Bone marrow (tissue), 2 donors: ENCODE measurements at regions not wholly inside any gene's neighbourhood (a gene's known extent, or its start where the extent isn't known, plus 50 kb on each side); places are given as distances from the start of the nearest gene placed in this dataset.
"Not testable (repeated sequence)": the region's sequence is repeated elsewhere in the genome, so short reads cannot be mapped to it uniquely, and the experiment has no call there.

Source experiments
- DNase-seq, 2 donors: peaks; one replicate each; lab custom pipeline; 2025; lab: John Stamatoyannopoulos, UW

DNA sequence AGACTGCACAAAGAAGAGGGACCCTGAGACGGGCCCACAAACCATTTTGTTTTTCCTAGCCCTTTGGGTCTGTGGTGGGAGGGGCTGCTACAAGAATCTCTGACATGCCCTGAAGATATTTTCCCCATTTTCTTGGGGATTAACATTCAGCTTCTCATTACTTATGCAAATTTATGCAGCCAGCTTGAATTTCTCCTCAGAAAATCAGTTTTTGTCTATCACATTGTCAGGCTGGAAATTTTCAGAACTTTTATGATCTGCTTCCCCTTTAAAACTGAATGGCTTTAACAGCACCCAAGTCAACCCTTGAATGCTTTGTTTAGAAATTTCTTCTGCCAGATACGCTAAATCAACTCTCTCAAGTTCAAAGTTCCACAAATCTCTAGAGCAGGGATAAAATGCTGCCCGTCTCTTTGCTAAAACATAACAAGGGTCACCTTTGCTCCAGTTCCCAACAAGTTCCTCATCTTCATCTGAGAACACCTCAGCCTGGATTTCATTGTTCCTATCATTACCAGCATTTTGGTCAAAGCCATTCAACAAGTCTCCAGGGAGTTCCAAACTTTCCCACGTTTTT lies 560.0 kb upstream of the KCND2 start:
- no peak for DNase-seq

- no peak for DNase-seq
These were observed 559.4 kb upstream of the KCND2 start for GRCh38 chr7:119713606-119714005.

DNA sequence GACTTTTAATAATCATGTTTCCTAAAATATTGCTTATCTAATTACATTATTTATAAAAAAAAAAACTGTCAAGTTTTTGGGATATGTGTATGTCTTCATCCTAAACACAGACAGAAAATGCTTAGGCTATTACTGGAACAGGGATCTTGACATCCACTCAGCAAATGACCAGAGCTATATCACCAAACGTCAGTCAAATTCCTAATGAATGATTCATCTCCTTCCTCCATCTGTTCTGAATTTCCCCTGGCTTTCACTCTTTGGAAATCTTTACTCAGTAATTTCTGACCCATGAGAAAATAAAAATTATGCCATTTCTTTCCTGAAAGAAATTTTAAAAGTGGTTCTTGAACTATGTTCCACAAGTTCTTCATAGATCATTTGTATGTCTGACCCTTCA lies 552.4 kb upstream of the KCND2 start:
- DNase-seq: no peak

DNA sequence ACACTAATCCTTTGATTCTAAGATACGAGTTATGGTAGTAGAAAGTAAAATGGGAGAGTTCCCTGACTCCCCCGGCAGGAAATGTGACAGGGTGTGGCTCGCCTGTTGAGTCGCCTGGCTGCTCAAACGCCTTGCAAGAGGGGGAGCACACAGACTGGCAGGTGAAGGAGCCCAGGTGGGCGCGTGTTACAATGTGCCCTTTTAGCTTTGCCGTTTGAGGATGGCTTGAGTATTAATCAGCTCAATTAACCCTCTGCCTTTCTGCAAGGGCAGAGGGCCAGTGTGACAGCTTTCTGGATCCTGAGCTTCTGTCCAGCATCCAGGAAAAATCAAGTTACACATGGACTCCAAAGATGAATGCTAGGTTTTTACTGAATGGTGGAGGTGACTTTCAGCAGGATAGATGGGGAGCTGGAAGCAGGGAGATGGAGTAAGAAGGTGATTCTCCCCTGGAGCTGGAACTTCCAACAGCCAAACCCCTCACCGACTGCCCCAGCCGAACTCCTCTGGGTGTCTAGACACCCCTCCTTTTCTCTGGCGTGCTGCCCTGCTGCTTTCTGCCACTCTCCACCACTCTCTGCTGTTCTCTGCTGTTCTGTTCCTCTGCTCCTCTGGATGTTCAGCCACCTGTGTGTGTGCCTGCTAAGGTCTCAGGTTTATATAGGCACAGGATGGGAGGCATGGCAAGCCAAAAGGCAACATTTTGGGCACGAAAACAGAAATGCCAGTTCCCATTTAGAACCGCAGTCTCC lies 548.8 kb upstream of the KCND2 start:
- no peak for DNase-seq

GRCh38 chr7:119733127-119733879 lies 539.7 kb upstream of the KCND2 start:
- DNase-seq: no peak

DNA sequence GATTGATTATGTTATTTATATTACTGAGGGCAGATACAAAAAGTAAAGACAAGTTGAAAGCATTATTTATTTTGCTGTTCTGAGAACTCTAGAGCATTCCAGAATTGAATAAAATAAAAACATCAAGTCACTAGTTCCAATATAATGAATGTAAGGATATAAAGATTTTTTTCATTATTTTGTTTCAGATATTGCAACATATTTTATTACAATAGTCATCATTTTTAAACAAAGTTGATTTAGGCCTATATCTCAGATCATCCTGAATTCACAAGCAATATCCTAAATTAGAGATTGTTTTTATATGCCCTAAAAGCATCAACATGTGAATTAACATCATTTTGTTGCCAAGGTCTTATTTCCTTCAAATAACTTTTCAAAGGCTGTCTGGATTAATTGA lies 535.6 kb upstream of the KCND2 start:
- DNase-seq: no peak

DNA sequence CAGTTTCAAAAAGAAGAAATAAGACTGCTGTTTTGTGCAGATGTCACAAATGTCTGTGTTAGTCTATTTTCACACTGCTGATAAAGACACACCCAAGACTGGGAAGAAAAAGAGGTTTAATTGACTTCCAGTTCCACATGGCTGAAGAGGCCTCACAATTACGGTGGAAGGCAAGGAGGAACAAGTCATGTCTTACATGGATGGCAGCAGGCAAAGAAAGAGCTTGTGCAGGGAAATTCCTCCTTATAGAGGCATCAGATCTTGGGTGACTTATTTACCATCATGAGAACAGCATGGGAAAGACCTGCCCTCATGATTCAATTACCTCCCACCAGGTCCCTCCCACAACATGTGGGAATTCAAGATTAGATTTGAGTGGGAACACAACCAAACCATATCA lies 527.7 kb upstream of the KCND2 start:
- not testable (repeated sequence) for DNase-seq

- no peak for DNase-seq
These were observed 524.6 kb upstream of the KCND2 start for GRCh38 chr7:119748251-119748860.

GRCh38 chr7:119748991-119749390 lies 524.0 kb upstream of the KCND2 start:
- DNase-seq: no peak

DNA sequence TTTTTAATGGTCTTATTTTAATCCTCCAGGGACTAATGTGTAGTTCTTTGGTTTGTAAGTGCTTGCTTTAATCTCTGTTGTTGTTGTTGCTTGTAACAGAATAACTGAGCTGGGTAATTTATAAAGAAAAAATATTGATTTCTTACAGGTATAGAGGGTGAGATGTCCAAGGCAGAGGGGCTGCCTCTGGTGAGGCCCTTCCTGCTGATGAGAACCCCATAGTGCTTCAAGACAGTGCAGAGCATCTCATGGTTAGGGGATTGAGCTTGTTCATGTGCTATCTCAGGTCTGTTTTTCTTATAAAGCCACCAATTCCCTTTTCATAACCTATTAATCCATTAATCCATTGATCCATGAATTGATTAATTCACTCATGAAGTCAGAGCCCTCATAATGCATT lies 516.3 kb upstream of the KCND2 start:
- DNase-seq: no peak

GRCh38 chr7:119758254-119758653 lies 514.7 kb upstream of the KCND2 start:
- DNase-seq: no peak

- DNase-seq: no peak
These were observed 511.2 kb upstream of the KCND2 start for GRCh38 chr7:119761776-119762175.

DNA sequence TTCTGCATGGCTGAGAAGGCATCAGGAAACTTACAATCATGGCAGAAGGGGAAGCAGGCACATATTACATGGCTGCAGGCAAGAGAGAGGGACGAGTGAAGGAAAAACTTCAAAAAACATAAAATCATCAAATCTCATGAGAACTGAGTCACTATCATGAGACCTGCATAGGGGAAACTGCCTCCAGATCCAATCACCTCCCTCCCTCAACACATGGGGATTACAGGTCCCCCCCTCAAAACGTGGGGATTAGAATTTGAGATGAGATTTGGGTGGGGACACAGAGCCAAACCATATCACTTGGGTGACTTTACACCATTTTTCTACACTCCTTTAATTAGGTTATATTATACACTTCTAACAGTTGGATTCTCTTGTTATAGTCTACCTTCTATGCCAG lies 490.7 kb upstream of the KCND2 start:
- no peak for DNase-seq

- DNase-seq: no peak
These were observed 489.2 kb upstream of the KCND2 start for GRCh38 chr7:119783799-119784198.

DNA sequence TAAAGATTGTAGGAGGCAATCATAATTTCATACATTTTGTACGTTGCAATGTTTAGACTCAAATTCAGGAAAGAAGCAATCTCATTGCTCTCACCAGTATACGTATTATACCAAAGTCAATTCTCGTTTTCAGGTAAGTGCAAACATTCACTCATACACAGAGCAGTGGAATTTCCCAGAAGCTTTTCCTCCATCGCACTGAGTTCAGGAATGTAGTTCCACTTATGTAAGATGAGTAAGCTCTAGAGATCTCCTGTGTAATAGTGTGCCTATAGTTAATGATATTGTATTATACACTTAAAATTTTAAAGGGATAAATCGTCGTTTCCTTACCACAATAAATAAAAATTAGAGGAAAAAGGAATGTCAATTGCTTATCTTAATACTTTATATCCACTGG lies 470.8 kb upstream of the KCND2 start:
- no peak for DNase-seq

- no peak for DNase-seq
These were observed 447.8 kb upstream of the KCND2 start for GRCh38 chr7:119825091-119825655.

- DNase-seq: no peak
These were observed 446.4 kb upstream of the KCND2 start for GRCh38 chr7:119826547-119826946.

DNA sequence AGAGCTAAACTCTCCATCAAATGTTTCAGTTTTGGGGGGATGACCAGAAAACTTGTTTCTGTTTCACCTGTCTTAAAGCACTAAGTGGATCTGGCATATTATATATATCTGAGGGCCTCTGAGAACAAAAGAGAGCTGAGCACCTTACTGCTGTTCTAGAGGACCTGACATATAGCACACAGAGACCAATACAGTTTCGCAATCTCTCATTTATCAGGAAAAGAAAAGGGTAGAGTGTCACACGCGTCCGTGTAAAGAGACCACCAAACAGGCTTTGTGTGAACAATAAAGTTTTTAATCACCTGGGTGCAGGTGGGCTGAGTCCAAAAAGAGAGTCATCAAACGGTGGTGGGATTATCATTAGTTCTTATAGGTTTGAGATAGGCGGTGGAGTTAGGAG lies 434.5 kb upstream of the KCND2 start:
- no peak for DNase-seq

DNA sequence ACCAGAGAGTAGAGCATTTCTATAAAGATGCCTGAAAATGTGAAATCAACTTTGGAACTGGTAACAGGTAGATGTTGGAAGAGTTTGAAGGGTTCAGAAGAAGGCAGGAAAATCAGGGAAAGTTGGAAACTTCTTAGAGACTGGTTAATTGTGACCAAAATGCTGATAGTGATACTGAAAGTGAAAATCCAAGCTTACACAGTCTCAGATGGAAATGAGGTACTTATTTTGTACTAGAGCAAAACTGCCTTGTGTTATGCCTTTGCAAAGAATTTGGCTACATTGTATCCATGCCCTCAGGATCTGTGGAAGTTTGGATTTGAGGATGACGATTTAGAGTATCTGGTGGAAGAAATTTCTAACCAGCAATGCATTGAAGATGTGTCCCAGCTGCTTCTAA lies 430.6 kb upstream of the KCND2 start:
- no peak for DNase-seq

- DNase-seq: no peak
These were observed 430.2 kb upstream of the KCND2 start for GRCh38 chr7:119842786-119843185.

DNA sequence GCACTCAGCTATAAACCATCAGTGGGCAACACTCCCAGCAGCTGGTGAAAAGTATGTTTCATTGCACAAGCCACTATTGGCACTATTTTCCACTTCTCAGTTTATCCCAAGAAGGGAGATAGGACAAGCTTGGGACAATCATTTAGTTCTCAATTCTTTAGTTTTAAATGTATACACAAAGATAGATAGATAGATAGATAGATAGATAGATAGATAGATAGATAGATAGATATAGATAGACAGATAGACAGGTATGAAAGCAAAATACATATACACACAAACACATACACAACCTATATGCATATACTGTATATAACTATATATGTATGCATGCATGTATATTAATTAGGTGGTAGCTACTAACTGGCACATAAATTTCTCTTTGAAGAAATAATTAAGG lies 411.6 kb upstream of the KCND2 start:
- no peak for DNase-seq

- no peak for DNase-seq
These were observed 404.6 kb upstream of the KCND2 start for GRCh38 chr7:119868387-119868786.

- DNase-seq: no peak
These were observed 393.1 kb upstream of the KCND2 start for GRCh38 chr7:119879835-119880234.
